ENCODE measurements at regions not wholly inside any gene's neighbourhood (a gene's known extent, or its start where the extent isn't known, plus 50 kb on each side); places are given as distances from the start of the nearest gene placed in this dataset.

DNA sequence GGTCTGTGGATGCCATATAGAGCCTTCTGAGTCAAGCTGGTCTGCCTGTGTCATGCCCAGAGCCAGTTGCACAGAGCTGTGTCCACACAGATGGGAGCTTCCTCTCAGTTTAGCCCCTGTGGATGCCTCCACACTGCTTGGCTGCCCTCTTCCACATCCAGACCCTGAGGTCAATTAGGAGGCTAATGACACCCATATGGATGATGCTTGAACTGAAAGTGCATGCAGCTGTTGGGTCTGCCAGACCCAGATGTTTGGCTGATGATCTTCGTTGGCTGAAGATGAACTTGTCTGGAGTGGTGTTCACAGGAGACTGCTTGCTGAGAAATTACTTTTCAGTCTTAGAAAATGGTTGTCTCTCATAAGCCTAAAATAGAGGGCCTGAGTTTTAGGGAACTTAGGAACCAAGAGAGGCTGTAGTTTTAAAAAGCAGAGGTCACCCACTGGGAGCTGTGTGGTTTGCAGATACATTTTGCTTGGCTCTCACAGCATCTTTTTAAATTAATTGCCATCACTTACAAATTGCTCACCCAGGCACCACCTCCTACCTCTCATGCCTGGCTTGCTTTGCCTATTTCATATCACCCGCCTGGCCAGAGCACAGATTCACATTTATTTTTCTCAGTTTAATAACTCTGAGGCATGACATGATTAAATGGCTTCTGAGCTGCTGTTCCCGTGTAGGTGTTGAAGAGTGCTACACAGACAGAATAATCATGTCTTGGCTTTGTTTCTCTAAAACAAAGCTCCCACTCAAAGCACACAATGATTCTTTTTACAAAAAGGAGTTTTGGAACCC is 176.1 kb downstream of the MINAR1 start:
- Histone ChIP-seq H3K36me3 (no peaks in the 10 kb centered on the region), H3K27ac (no peak overlapping the region), H3K4me1 (ENCODE audit: insufficient read depth) (no peaks in the 10 kb centered on the region), H3K9me3 (no peaks in the 10 kb centered on the region), H3K4me3 (no peak overlapping the region), H3K27me3 (no peaks in the 10 kb centered on the region)
- intact Hi-C loops (cut with DNase I): no loop called here
- WGBS, 3 donors: 28 to 47% (median 34%) methylated on average over 3 of the region's 3 CpGs
- TF ChIP-seq EP300 (IDR thresholded peaks at IDR 0.05): no peak
- no peak for TF ChIP-seq POLR2A (IDR thresholded peaks at IDR 0.05)
- TF ChIP-seq, protein P1, sequence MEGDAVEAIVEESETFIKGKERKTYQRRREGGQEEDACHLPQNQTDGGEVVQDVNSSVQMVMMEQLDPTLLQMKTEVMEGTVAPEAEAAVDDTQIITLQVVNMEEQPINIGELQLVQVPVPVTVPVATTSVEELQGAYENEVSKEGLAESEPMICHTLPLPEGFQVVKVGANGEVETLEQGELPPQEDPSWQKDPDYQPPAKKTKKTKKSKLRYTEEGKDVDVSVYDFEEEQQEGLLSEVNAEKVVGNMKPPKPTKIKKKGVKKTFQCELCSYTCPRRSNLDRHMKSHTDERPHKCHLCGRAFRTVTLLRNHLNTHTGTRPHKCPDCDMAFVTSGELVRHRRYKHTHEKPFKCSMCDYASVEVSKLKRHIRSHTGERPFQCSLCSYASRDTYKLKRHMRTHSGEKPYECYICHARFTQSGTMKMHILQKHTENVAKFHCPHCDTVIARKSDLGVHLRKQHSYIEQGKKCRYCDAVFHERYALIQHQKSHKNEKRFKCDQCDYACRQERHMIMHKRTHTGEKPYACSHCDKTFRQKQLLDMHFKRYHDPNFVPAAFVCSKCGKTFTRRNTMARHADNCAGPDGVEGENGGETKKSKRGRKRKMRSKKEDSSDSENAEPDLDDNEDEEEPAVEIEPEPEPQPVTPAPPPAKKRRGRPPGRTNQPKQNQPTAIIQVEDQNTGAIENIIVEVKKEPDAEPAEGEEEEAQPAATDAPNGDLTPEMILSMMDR (IDR thresholded peaks at IDR 0.05): no peak
- no peak for DNase-seq

DNA sequence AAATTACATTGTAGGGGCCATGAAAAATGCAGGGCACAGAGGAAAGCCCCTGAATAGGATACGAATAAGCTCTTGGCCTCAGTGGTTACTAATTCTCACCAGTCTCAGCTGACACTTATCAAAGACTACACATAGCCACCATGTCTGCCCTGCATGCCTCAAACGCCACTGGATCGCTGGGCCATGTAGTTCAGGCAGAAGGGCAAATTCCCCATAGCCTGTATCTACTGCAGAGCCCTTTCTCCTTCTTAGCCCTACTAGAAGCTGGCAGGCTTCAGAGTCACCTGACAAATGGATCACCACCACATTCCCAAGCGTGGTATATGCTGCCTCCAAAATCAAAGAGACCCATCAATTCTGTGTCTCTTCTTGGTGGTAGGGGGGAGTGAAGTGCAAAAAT is 177.4 kb downstream of the MINAR1 start:
- H3K36me3 ChIP-seq: no peaks in the 10 kb centered on the region
- TF ChIP-seq POLR2A (IDR thresholded peaks at IDR 0.05) (no peak), EP300 (IDR thresholded peaks at IDR 0.05) (no peak)
- TF ChIP-seq, protein P1 (IDR thresholded peaks at IDR 0.05): no peak
- no peak overlapping the region for H3K4me3 ChIP-seq
- no peak overlapping the region for H3K27ac ChIP-seq
- H3K27me3 ChIP-seq: no peaks in the 10 kb centered on the region
- 74 to 86% (median 82%) methylated on average over 4 of the region's 4 CpGs for WGBS, 3 donors
- H3K4me1 ChIP-seq (ENCODE audit: insufficient read depth): no peaks in the 10 kb centered on the region
- no peaks in the 10 kb centered on the region for H3K9me3 ChIP-seq
- no peak for DNase-seq
- intact Hi-C loops (cut with DNase I): no loop called here

DNA sequence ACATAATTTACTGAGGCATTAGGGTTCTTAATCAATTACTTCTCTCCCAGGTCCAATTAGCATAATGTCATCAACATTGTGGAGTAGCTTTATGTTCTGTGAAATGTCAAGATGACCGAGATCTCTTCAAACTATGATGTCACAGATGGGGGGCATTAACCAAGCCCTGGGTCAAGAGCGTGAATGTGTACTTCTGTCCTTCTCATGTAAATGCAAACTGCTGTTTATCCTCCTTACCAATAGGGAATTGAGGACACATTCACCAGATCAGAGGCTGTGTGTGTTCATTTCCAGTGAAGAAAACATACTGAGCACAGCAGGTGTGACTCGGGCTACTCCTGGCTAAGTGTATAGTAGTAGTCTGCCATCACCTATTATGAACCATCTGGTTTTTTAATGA is 177.9 kb downstream of the MINAR1 start:
- H3K4me1 ChIP-seq (ENCODE audit: insufficient read depth): no peaks in the 10 kb centered on the region
- H3K27ac ChIP-seq: no peak overlapping the region
- no peaks in the 10 kb centered on the region for H3K27me3 ChIP-seq
- H3K9me3 ChIP-seq: no peaks in the 10 kb centered on the region
- 79 to 87% (median 84%) methylated on average over 3 of the region's 3 CpGs for WGBS, 3 donors
- intact Hi-C loops (cut with DNase I): no loop called here
- no peak for TF ChIP-seq POLR2A (IDR thresholded peaks at IDR 0.05)
- TF ChIP-seq, protein P1 (IDR thresholded peaks at IDR 0.05): no peak
- TF ChIP-seq EP300 (IDR thresholded peaks at IDR 0.05): no peak
- no peak overlapping the region for H3K4me3 ChIP-seq
- H3K36me3 ChIP-seq: no peaks in the 10 kb centered on the region
- no peak for DNase-seq

DNA sequence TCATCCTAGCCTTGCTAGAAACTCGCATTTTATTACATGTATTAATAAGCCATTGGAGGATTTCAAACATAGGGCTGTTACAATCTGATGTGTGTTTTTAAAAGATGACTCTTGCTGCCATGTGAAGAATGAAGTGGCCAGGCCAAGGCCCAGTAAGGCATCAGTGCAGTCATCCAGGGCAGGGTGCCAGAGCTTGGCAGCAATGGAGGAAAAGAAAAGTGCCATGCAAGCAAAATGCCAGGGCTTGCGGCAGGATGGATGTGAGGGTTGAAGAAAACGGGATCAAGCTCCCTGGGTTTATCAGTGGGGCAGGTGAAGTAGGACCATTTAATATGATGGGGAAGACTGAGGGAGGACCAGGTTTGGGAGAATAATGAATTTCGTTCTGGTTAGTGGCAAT is 183.6 kb downstream of the MINAR1 start:
- TF ChIP-seq EP300 (IDR thresholded peaks at IDR 0.05): no peak
- no peaks in the 10 kb centered on the region for H3K4me1 ChIP-seq (ENCODE audit: insufficient read depth)
- H3K4me3 ChIP-seq: no peak overlapping the region
- WGBS, 3 donors: 72 to 76% (median 73%) methylated on average over 4 of the region's 4 CpGs
- no peaks in the 10 kb centered on the region for H3K9me3 ChIP-seq
- H3K36me3 ChIP-seq: no peaks in the 10 kb centered on the region
- no peak overlapping the region for H3K27ac ChIP-seq
- intact Hi-C loops (cut with DNase I): no loop called here
- DNase-seq: no peak
- no peaks in the 10 kb centered on the region for H3K27me3 ChIP-seq

DNA sequence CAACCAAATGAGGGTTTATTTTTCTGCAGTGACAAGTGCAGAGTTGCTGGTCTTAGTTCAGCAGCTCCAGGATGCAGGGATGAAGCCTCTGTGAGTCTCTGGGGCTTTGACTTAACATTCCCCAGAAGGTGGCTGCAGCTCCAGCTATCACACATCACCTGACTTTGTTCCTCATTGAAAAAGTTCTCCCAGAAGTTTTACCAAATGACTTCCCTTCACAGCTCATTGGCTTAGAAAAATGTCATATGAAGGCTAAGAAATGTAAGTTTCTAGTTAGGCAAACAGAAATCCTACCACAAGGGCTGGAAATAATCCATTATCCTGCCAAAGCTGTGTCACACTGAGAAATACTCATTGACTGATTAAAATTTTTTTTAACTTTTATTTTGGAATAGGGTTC is 184.9 kb downstream of the MINAR1 start:
- Histone ChIP-seq H3K36me3 (no peaks in the 10 kb centered on the region), H3K4me3 (no peak overlapping the region), H3K9me3 (no peaks in the 10 kb centered on the region), H3K4me1 (ENCODE audit: insufficient read depth) (no peaks in the 10 kb centered on the region), H3K27ac (no peak overlapping the region), H3K27me3 (no peaks in the 10 kb centered on the region)
- intact Hi-C loops (cut with DNase I): no loop called here
- no peak for TF ChIP-seq EP300 (IDR thresholded peaks at IDR 0.05)
- TF ChIP-seq, protein P1 (IDR thresholded peaks at IDR 0.05): no peak
- DNase-seq: no peak
